GDM1 (cell line): ENCODE measurements at regions not wholly inside any gene's neighbourhood (a gene's known extent, or its start where the extent isn't known, plus 50 kb on each side); places are given as distances from the start of the nearest gene placed in this dataset.

Experiments used
- DNase-seq: peaks from one replicate; lab custom pipeline; 2025; lab: John Stamatoyannopoulos, UW

DNA sequence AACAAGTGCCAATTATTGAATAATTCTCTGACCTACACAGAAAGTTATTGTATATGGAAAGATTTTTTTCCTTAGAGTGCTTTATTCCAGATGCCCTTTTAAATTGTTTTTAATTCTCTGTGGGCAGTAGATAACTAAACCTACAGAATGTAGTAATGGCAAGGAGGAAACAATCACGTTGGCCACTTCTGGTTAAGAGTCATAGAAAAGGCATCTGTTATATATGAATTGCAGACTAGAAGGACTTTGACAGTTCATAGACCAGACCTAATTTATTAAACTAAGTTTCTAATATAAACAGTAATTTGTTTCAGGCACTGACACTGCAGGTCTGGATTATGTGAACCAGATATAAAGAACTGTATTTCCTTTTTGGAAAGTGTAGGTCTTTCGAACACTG lies 607.5 kb downstream of the PLCL1 start:
- DNase-seq: no peak

DNA sequence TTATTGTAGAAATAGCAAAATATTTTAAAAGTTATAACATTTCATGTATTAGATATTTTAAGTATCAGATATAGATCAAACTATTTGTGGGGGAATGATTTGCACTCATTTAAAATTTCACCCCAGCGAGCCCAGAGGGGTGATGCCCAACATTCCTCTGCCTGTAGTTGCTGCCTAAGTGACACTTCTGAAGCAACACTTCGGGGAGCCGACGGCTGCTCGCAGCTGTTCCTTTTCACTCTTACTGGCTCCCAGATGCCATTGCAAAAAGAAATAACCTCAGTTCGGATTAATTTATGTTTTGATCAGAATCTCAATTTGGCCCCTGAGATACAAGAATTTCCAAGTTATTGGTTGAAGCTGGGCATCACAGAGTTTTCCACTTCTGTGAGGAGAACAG lies 603.8 kb downstream of the PLCL1 start:
- DNase-seq: no peak

DNA sequence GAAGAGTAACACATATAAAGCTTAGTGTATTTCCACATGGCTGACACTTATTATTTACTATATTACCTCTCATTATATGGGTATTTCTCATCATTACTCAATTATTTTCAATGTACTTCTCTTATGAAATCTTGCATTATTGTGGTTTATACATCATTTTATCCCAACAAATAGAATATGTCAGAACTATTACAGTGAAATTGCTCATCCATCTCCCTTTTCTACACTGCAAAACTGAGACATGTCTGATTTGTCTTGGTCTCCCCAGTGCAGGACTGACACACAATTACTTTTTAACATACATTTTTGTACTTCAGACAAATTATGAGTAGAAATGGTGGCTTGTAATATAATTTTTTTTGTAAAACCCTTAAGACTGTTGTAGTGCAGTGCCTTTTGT lies 600.9 kb downstream of the PLCL1 start:
- DNase-seq: no peak

DNA sequence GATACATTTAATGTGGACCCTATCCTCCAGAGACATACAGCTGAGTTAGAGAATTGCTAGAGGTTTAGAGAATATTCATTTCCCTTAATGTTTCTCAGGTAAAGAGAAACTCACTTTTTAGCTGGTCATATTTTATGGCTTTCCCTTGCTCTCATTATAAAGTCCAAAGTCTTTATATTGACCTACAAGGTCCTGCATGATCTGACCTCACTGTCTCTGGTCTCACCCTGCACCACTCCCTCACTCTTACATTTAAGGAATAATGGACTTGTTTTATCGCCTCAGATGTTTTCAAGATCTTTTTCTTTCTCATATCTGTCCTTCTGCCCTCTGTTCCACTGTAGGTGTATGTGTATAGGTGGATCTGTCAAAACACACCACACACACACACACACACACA lies 597.3 kb downstream of the PLCL1 start:
- DNase-seq: no peak

DNA sequence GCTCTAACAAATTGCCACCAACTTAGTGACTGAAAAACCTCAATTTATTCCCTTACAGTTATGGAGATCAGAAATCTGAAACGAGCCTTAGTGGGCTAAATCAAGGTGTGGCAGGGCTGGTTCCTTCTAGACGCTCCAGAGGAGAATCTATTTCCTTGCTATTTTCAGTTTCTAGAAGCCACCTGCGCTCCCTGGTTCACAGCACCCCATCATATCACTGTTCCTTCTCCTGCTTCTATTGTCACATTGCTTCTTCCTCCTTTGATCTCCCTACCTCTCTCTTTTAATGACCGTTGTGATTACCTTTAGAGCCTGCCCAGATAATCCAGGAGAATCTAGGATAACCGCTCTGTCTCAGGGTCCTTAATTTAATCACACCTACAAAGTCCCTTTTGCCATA lies 596.6 kb downstream of the PLCL1 start:
- DNase-seq: no peak

DNA sequence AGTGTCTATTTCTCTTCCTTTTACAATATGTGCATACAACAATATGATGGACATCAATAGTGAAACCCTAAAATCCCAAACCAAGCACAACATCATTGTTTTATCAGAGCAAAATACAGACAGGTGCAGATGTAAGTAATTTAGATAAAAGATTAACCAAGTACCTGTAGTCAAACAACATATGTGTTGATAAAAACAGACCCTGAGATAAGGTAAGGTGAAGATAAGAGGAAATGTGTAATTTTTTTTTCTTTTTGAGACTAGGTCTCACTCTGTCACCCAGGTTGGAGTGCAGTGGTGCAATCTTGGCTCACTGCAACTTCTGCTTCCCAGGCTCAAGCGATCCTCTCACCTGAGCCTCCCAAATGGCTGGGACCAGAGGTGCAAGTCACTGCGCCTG lies 589.8 kb downstream of the PLCL1 start:
- DNase-seq: no peak

DNA sequence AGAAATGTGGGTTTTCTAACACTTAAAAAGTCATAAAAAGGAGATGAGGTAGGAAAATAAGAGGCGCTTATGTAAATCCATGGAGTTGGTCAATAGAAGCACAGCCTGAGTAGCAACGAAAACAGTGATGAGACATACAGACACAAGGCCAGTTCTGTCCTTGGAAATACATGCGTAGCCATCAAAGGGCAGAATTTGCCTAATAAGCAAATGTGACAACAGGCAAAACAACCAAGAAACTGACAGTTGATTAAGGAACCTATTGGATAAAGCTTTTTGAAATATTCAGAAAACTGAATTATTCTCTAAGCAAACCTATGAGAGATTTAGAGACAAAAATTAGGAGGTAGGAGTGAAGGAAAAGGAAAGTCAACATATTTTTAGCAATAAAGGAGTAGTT lies 586.3 kb downstream of the PLCL1 start:
- DNase-seq: no peak

DNA sequence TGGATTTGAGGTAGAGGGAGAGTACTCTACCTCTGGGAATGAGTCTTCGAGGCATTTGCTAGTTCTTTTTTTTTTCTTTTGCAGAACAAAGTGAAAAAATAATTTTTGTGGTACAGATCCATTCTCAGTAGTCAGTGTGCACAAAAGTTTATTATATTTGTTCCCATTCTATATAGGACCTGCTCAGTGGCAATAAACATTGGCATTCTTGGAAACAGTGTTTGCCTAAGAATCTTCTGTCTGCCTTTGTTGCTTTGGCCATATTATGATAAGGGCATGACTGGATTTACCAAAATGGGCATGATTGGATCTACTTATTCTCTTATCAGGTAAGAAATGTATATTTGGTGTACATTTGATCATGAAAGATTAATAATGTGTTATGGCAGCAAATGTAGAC lies 583.3 kb downstream of the PLCL1 start:
- no peak for DNase-seq

DNA sequence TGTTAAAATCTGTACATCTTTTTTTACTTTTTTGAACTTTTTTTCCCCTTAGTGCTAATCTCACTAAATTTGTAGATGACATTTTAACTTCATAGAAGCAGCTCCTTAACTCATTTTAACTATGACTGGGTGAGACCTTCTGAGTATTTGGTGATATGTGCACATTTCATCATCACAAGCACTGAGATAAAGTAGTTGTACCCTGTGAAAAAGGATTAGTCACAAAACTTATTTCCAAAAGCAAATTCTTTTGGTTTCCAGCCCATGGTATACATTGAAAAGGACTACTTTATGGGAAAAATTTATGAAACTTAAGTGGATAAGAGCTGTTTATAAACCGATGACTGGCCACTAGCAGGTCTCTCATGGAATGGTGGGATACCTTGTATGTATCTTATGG lies 581.5 kb downstream of the PLCL1 start:
- DNase-seq: no peak

DNA sequence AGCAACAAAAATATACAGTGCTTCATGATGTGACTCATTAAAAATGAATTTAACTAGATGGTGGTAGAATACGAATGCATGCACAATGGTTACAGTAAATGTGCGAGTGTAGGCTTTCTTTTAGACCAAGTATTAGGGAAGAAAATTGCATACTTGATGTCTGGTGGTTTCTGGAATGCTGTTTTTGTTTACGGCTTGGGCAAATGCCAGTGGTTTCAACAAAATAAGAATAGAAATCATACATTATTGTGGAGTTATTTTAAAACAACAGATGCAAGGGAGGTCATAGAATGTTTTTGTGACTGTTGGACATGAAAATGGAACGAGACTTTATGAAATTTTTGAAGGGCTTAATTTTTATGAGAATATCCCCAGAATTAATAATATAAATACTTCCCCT lies 580.9 kb downstream of the PLCL1 start:
- DNase-seq: no peak

DNA sequence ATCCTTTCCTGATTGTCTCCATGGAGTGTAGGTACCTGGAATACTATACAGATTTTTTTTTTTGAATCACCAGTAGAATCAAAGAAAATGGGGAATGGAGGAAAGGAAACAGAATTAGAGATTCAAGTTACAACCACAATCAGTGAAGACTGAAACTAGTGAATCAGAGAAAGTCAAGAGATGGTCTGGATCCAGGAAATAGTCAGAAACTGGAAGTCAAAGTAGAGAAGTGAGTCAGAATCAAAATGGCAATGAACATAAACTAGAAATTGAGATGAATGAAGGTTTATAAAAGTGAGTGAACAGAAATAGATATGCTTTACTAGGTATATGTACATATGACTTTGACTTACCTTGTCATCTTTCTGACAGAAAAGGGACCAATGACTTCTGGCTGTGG lies 579.0 kb downstream of the PLCL1 start:
- no peak for DNase-seq

DNA sequence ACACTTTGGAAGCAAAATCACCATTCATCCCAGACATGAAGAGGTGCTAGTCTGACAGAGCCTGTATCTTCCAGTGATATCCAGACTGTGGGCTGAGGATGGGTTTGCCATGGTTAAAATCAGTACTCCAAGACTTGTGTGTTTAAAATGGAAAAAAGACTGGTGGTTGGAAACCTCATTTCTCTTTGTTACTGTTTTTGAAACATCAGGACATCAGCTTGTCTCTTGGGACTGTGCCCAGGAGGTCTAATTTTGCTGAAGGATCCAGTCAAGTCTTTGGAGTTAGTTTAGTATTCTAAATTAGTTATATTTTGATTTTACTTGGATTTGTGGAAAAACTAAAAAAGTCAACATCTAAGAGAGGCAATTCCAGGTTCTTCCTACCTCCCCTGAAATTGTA lies 578.4 kb downstream of the PLCL1 start:
- no peak for DNase-seq

DNA sequence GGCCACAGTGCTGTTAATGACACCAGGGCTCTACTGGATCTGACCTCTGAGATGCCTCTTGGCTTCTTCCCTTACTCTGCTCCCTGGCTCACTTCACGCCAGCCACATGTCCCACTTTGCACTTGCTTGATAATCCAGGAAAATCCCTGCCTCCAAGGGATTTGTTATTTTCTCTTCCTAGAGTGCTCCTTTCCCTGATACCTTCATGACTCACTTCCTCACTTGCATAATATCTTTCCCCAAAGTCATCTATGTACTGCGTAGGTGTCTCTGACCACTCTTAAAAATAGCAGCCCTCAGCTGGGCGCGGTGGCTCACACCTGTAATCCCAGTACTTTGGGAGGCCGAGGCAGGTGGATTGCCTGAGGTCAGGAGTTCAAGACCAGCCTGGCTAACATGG lies 572.3 kb downstream of the PLCL1 start:
- no peak for DNase-seq

DNA sequence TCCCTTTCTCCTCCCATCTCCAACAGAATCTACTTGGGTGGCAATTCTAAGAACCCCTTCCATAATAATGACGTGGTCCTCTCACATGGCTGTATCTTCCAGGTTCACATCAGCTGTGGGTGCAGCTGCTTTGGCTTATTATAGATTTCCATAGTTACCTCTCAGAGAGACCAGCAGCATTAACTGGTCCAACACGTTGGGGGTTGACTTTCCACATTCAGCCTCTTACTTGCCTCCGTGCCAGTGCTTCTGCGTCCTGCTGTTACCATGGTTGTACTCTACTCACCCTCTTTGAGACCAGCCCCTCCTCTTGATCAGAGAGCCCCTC lies 570.7 kb downstream of the PLCL1 start:
- no peak for DNase-seq

DNA sequence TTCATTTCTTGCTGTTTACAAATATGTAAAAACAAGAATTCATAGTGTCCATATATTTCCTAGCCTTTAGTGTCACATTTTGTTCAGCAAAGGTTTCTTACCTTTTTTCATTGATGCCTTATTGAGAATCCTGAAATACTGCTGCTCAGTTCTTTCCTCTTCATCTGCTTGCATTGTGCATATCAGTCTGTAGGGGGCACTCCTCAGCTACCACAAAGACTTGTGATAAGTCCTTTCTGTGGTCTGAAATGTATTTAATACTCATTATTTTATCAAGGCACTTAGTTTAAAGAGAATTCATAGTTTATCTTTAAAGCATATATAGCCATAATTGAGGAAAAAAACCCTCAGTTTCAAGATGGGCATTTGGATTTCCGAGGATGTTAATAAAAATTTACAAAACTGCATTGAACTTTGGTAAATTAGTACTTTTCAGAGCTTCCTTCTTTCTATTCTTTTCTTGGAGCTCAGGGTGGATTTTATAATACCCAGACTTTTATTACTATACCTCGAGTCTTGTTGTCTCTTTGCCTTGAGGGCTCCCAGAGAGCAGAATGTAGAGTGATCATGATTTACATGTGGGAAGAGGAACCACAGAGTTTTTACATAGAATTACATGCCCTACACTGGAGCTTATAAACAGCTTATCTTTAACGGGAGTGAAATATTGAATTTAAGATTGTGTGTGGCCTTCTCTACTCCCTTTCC lies 570.1 kb downstream of the PLCL1 start:
- peak; percentile 34 for DNase-seq

DNA sequence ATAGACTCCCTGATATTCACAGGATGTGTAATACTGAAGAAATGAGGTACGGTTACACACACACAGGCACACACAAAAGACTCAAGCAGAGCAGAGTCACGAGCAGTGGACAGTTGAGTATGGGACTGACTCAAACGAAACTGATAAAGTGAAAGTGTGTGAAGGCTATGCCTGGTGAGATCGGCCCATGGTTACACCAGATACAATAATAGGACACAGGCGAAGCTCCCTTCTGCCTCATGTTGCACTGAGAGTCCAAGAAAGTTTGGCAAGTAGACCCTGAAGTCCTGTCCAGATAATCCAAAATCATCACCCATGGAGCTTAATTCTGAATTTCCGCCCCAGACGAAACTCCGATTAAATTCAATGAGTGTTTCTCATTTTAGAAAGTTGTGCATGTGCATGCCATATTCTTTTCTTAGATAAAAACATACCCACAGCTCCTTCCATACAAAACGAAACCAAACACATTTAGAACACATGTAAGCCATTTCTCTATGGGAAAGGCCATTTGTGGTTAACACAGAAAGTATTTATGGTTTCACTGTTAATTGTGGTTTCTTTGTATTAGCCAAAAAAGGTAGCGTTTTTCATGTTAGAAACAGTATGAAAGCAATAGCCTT lies 567.6 kb downstream of the PLCL1 start:
- no peak for DNase-seq

DNA sequence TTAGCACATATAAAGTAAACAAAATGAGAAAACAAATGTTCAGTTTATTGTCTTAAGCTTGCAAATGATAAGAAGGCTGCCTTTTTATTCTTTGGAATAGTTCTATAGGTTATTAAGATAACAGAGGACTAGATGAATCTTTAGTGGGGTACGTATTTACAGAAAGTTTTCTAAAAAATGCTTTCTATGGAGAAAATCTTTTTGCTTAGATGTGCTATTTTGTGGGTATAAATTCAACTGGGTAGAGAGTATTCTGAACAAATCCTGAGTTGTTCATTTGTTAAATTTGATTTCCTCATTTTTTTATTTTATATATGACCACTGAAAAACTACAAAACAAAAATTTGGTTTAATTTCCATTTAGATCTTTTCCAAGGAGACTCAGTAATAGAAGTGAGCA lies 566.9 kb downstream of the PLCL1 start:
- DNase-seq: no peak

DNA sequence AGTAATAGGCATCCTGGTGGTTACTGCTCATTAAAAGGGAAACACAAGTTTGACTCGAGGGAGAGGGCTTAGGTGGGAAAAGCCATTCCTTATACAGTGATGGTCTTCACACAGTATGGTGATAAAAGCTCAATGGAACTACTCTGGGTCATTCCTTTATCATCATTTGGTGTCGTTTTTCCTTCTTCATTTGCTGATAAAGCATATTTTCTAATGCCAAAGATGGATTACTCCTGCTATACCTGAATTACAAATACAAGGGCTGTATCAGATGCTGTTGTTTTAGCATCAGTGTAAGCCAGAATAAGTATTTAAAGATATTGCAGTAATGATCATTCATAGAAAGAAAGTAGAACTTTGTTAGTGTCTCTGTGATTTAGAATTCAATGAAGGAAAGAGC lies 563.7 kb downstream of the PLCL1 start:
- no peak for DNase-seq

DNA sequence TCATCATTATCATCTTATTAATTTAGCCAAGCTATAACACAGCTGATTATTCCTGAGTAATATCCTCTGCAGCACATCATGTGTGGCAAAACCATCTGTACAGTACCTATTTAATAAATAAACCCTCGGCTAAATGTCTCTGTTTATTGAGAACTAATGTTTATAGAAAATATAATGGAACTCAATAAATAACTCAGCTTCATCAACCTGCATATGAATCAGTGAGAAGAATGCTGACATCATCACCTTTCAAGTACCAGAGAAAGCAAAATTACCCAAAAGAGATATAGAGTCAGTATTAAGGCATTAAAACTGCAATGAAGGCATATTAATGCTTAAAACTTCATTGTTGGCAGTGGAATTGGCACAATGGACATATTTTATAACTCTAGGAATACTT lies 558.3 kb downstream of the PLCL1 start:
- DNase-seq: no peak

DNA sequence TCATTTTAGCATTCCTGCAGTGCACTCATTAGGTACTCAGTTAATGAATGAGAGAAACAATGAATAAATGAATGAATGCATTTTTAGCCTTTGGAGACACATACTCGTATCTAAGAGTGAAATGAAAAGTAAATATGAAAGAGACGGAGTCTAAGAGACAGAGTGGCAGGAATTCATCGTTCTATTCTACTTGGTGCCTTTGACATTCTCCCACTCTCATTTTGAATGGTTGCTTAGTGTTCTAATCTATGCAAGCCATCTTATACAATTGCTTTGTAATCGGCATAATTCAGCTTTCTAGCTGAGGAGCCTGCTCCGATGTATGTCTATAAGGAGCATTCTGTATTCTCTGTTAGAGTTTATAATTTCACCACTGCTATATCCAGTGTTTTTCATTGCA lies 554.9 kb downstream of the PLCL1 start:
- DNase-seq: no peak

DNA sequence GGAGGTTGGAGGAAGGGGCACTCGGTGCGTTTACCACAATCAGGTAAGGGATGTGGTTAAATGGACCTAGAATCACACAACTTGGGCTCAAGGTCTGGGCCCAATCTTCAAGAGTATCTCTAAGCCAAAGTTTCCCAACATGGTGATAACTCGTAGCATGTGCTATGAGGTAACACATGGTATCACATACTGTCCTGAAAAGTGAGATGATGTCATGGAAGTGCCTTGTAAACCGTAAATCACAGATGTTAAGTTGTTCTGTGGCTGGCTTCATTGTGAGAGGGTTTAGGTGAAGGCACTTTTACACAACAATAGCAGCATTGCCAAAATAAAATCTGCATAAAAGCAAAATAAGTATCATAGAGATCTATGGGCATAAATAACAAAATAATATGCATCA lies 551.8 kb downstream of the PLCL1 start:
- DNase-seq: no peak

DNA sequence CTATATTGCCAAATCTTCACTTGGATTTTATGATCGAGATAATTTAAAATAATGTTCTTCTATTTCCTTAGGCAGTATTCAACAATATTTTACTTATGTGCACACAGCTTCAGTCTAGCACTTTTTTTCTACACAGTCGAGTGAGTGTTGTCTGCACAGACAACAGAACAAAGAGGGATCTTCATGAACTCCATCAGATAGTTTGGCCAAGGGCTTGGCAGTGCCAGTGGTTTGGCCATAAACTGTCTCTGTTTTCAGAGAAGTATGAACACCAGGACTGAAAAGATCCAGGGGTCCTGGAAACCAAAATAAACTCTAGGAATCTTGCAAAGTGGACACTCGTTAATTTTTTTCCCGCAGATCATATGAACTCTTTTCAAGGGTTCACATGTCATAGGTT lies 547.3 kb downstream of the PLCL1 start:
- no peak for DNase-seq

DNA sequence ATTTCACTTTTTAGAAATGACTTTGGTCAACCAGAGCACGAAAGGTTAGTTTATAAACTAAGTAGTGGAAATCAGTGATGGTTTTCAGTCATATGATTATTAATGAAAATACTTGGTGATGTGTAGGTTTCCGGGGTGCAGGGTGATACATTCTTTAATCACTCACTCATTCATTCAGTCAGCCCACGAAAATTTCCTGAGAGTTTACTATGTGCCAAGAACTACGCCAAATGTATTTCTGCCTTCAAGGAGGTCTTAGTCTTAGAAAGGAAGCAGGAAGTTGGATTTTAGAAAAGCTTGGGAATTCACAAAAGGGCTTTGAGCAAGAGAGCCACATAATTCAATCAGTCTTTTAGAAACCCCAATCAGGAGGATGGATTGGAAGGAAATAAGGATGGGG lies 543.6 kb downstream of the PLCL1 start:
- no peak for DNase-seq

DNA sequence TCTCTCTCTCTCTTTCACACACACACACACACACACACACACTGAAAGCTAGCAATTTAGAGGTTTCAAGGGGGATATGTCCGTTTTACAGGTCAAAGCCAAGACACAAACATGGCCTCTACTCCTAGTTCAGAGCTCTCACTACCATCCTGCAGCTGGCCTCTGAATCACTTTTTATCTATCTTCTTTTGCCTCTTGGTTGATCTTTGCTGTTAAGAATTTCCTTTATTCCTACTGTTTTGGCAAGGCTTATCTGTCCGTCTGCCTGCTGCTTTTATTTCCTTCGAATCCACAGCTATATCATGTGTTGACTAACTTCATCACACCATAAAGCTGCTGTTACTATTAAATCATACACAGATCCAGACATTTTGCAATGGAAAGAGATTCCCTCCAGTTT lies 543.0 kb downstream of the PLCL1 start:
- no peak for DNase-seq

DNA sequence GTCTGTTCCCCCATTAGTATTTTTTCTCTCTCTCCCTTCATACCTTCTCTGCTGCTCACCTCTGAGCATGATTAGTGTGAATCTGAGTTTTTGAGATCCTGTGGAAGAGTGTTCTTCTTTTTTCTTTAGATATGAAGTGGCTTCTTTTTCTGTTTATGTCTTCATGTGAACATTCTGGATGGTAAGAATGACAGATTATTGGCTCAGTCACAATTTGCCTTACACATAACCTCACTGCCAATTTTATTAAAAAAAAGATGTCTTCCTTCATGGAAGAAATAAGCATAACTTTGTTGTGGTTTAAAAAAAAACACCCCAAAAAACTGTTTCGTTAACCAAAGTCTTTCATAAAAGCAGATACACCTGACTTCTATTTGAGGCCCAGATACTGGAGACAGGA lies 539.1 kb downstream of the PLCL1 start:
- no peak for DNase-seq
